ENCODE measurements at regions not wholly inside any gene's neighbourhood (a gene's known extent, or its start where the extent isn't known, plus 50 kb on each side); places are given as distances from the start of the nearest gene placed in this dataset.

DNA sequence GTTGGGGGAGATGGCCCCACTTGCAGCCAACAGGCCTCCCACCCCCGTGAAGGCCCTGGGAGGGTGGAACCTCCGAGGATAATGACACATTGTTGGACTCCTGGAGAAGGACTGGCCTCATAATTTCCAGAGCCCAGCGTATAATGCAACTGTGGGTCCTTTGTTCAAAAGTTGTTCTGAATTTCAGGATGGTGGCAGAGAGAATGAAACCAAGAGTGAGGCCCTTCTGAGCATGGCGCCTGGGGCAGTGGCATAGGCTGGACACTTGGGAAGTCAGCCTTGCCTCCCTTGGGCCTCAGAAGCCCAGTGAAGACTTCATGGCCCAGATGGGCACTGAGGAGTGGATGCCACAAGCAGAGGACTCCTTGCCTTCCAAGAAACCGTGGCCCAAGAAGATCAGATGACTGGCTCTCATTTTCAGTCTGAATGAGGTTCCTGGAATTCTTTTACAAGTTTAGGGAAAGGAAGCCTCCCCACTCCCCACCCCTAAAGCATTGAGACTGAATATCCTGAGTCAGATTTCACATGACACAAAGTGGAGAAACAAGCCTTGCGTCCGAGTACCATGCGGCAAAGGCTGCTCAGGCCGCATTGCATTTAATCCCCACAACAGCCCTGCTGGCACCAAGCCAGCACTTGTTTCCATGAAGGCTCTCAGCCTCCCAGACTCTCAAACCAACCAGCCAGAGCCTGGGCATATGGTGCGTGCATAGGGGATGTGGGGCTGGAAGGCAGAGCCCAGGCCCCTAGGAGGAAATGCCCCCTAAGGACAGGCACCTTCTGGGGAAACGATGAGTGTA is 96.7 kb upstream of the SMIM23 start:
- H3K27ac Mint-ChIP-seq: no peak overlapping the region
- H3K36me3 Mint-ChIP-seq (ENCODE audit: low read depth): no peaks in the 10 kb centered on the region
- H3K4me3 Mint-ChIP-seq: no peak overlapping the region
- ATAC-seq (replicated peaks): no peak
- no peaks in the 10 kb centered on the region for H3K4me1 Mint-ChIP-seq
- no peaks in the 10 kb centered on the region for H3K27me3 Mint-ChIP-seq
- no peaks in the 10 kb centered on the region for H3K9me3 Mint-ChIP-seq

DNA sequence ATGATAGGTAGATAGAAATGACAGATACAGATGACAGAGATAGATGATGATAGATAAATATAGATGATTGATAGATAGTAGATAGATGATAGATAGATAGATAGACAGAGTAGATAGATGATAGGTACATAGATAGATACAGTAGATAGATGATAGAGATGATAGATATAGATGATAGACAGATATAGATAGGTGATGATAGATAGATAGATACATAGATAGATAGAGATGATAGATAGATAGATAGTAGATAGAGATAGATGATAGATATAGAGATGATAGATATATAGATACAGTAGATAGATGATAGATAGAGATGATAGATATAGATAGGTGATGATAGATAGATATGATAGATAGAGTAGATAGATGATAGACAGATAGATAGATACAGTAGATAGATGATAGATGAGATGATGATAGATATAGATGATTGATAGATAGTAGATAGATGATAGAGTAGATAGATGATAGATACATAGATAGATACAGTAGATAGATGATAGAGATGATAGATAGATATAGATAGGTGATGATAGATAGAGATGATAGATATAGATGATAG is 95.7 kb upstream of the SMIM23 start:
- H3K4me3 Mint-ChIP-seq: no peak overlapping the region
- H3K4me1 Mint-ChIP-seq: no peaks in the 10 kb centered on the region
- H3K27ac Mint-ChIP-seq: no peak overlapping the region
- H3K36me3 Mint-ChIP-seq (ENCODE audit: low read depth): no peaks in the 10 kb centered on the region
- H3K27me3 Mint-ChIP-seq: no peaks in the 10 kb centered on the region
- ATAC-seq (replicated peaks): no peak
- no peaks in the 10 kb centered on the region for H3K9me3 Mint-ChIP-seq

DNA sequence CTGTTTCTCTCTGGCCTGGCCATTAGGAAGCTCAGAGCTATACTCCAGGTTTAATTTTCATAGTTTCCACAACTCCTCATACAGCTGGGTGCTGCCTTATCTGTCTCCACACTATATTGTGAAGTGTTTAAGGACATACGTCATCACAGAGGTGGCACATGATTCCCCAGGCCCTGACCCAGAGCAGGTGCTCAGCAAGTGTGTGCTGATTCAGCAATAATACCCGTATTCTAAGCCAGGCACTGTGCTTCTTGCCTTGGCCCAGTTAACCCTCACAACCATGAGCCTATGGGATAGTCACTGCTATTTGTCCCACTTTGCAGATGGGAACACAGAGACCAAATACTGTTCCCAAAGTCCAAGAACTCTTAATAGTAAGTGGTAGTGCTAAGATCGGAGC is 93.5 kb upstream of the SMIM23 start:
- Mint-ChIP-seq H3K9me3 (no peaks in the 10 kb centered on the region), H3K27ac (no peak overlapping the region), H3K4me3 (no peak overlapping the region), H3K27me3 (no peaks in the 10 kb centered on the region), H3K4me1 (no peaks in the 10 kb centered on the region), H3K36me3 (ENCODE audit: low read depth) (no peaks in the 10 kb centered on the region)
- ATAC-seq (replicated peaks): no peak

DNA sequence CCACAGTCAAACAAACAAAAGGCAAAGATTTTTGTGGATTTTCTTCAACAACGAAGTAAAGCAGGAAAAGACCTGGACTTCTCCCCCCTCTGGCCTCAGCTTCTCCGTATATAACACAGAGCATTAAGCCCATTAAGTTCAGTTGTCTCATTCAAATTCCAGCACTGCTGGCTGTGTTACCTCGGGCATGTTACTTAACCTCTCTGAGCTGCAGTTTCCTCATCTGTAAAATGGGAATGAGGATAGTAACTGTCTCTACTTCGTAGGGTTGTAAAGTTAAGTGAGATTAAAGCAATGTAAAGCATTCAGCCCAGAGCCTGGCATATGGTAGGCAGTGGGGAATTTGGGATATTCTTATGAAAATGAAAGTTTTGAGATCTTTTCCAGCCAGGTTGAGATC is 92.7 kb upstream of the SMIM23 start:
- ATAC-seq (replicated peaks): no peak
- no peaks in the 10 kb centered on the region for H3K9me3 Mint-ChIP-seq
- H3K4me3 Mint-ChIP-seq: no peak overlapping the region
- no peak overlapping the region for H3K27ac Mint-ChIP-seq
- H3K27me3 Mint-ChIP-seq: no peaks in the 10 kb centered on the region
- no peaks in the 10 kb centered on the region for H3K4me1 Mint-ChIP-seq
- H3K36me3 Mint-ChIP-seq (ENCODE audit: low read depth): no peaks in the 10 kb centered on the region

DNA sequence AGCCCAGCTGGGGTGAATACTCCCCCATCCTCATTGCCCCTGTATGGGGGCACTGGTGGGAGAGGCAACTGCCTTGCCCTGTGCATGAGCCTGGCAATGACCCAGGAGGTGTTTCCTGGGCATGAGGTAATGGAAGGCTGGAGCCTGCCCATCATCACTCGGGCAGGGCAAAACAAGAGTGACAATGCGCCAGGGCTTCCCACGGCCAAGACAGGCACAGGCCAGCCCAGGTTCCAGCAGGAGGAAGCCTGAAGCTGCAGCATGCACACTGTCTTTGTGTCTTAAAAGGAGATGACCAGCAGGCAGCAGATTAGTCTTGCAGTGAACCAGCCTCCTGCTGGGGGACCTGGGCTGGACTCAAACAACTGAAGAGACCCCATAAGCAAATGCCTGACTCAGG is 92.2 kb upstream of the SMIM23 start:
- no peak overlapping the region for H3K27ac Mint-ChIP-seq
- H3K36me3 Mint-ChIP-seq (ENCODE audit: low read depth): no peaks in the 10 kb centered on the region
- no peak for ATAC-seq (replicated peaks)
- no peaks in the 10 kb centered on the region for H3K27me3 Mint-ChIP-seq
- no peaks in the 10 kb centered on the region for H3K4me1 Mint-ChIP-seq
- H3K4me3 Mint-ChIP-seq: no peak overlapping the region
- H3K9me3 Mint-ChIP-seq: no peaks in the 10 kb centered on the region

DNA sequence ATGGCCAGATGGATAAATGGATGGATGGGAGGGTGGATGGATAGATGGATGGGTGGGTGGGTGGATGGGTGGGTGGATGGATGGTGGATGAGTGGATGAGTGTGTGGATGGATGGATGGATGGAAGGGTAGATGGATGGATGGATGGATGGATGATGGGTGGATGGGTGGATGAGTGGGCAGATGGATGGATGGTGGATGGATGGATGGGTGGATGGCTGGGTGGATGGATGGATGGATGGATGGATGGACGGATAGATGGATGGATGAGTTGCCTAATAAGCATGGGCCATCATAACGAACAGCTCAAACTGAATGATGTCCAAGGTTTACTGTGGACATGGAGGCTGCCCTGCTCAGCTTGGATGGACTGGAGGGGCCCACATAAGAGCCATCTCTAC is 89.8 kb upstream of the SMIM23 start:
- no peak for ATAC-seq (replicated peaks)
- no peaks in the 10 kb centered on the region for H3K9me3 Mint-ChIP-seq
- H3K27ac Mint-ChIP-seq: no peak overlapping the region
- no peaks in the 10 kb centered on the region for H3K27me3 Mint-ChIP-seq
- H3K4me1 Mint-ChIP-seq: no peaks in the 10 kb centered on the region
- H3K4me3 Mint-ChIP-seq: no peak overlapping the region
- no peaks in the 10 kb centered on the region for H3K36me3 Mint-ChIP-seq (ENCODE audit: low read depth)

DNA sequence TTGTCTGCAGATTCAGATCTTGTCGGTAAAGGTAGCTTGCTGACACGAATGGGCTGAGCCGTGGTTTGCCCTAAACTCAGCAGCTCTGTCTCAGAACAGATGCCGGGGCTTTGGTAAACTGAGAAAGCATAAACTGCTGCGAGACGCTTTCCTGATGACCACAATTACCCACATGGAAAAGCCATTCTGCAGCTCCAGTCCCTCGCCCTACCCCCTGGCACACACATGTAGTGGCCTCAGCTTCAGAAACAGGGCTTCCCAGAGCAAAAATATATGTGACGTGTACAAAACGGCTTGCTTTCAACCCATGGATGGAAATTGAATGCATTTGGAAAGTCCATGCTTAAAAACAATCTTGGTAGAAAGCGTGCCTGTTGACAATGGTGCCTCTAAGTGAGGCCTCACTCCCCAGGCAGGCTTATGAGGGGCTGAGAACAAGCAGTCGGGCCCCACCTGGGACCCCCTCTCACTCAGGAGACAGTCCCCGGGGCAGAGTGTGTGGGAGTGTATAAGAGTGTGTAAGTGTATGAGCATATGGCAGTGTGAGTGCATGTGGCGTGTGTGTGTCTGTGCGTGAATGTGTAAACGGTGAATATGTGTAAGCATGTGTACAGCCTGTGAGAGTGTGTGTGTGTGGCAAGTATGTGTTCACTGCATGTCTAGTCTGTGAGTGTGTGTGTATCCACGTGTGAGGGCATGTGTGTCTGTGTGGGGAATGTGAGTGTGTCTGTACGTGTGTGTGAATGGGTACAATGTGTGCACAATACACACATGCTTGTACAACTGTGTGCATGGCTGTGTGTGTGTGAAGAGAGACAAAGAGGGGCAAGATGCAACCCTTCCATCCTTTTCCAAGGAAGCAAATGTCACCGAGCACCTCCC is 88.2 kb upstream of the SMIM23 start:
- Mint-ChIP-seq H3K9me3 (no peaks in the 10 kb centered on the region), H3K27me3 (no peaks in the 10 kb centered on the region), H3K27ac (no peak overlapping the region), H3K4me3 (no peak overlapping the region), H3K4me1 (no peaks in the 10 kb centered on the region), H3K36me3 (ENCODE audit: low read depth) (no peaks in the 10 kb centered on the region)
- no peak for ATAC-seq (replicated peaks)

DNA sequence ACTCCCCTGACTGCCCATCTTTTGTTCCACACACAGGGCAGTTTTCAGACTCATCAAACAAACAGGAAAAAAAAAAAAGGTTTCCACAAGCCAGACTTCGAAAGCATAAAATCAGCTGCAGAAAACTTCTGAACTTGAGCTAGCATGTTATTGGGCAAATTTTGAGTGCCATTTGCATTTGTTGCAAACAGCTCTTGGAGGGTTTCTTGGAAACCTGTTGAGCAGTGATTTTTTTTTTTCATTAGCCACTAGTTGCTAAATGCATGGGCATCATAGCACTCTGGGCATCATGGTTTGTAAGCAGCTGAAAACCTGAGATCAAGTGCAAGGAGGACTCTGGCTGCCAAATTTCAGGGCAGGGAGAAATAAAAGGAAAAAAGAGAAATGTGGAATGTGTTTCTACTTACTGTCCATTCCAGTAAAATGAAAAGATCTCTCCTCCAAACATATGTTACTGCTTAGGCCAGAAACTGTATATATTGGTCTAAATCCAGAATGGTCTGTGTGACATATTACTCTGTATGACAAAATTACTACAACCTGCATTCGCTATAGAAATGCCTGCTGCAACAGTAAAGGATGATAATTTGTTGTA is 85.2 kb upstream of the SMIM23 start:
- no peak for ATAC-seq (replicated peaks)
- Mint-ChIP-seq H3K27ac (no peak overlapping the region), H3K27me3 (peaks cover 11% of the 10 kb centered on the region), H3K36me3 (ENCODE audit: low read depth) (no peaks in the 10 kb centered on the region), H3K4me3 (no peak overlapping the region), H3K9me3 (no peaks in the 10 kb centered on the region), H3K4me1 (no peaks in the 10 kb centered on the region)

DNA sequence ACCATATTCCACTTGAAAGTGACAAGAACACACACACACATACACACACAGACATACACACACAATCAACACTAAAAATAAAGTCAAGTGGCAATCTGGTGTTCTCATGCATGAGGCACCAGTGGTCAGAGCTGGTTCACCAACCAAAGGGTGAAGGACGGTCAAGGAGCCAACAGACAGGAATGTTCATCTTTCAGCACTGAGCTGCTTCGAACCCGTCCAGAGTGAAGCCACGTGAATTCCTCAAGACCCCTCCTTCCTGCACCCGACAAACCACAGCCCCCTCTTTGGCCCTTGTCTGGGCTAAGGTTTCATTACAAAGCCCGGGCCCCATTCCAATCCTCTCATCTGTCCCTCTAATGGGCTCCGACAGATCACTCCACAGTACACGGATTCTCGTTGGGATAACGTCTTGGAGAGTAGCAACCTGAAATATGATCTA is 84.5 kb upstream of the SMIM23 start:
- H3K36me3 Mint-ChIP-seq (ENCODE audit: low read depth): no peaks in the 10 kb centered on the region
- no peak for ATAC-seq (replicated peaks)
- no peak overlapping the region for H3K4me3 Mint-ChIP-seq
- H3K27me3 Mint-ChIP-seq: peaks cover 15% of the 10 kb centered on the region
- no peak overlapping the region for H3K27ac Mint-ChIP-seq
- no peaks in the 10 kb centered on the region for H3K4me1 Mint-ChIP-seq
- H3K9me3 Mint-ChIP-seq: no peaks in the 10 kb centered on the region

DNA sequence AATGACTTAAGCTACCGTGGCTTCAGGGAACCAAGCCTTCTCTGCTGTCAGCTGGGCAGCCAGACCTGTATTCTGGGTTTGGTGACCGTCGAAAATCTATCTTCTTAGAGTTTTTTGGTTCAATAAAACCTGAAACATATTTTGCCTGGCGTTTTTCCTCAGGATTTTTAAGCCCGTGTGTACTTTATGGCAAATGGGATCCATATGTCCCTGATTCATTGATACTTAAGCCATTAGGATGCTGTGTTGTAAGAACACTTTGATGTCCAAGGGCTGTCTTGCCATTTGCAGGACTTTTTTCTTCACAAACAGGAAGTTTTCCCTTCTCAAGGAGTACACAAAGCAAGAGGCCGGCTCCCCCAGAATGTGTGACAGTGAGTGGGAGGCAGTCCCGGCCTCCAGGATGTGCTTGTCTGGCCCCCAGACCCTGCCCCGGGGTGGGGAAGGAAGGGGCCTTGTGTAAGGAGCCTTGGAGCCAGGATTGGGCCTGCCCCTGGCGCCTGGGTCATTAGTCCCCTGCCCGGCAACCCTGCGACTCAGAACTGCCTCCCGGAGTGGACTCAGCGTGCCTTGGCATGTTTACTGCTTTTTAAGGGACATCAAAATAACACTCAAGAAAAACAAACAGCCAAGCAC is 83.4 kb upstream of the SMIM23 start:
- no peaks in the 10 kb centered on the region for H3K9me3 Mint-ChIP-seq
- H3K36me3 Mint-ChIP-seq (ENCODE audit: low read depth): no peaks in the 10 kb centered on the region
- peaks cover 15% of the 10 kb centered on the region for H3K27me3 Mint-ChIP-seq
- no peak overlapping the region for H3K27ac Mint-ChIP-seq
- ATAC-seq (replicated peaks): no peak
- no peaks in the 10 kb centered on the region for H3K4me1 Mint-ChIP-seq
- H3K4me3 Mint-ChIP-seq: no peak overlapping the region

DNA sequence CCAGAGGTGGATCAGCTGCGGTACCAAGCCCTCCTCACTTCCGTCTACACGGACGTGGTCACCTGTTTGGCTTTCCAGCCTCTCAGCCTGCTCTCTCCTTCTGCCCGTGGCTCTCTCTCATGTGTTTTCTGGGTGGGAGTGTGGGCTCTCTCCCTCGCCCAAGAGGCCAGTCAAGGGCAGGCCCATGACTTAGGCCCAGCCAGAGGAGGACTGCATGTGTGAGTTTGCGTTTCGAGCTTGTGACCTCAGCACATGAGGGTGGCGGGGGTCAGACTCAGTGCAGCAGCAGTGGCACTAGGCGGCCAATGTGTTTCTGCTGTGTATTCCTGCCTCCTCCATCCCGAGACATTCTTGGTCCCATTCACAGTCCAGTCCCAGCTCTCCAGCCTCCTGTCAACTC is 82.5 kb upstream of the SMIM23 start:
- no peak overlapping the region for H3K4me3 Mint-ChIP-seq
- no peaks in the 10 kb centered on the region for H3K4me1 Mint-ChIP-seq
- no peaks in the 10 kb centered on the region for H3K9me3 Mint-ChIP-seq
- H3K27me3 Mint-ChIP-seq: peaks cover 15% of the 10 kb centered on the region
- no peak overlapping the region for H3K27ac Mint-ChIP-seq
- no peaks in the 10 kb centered on the region for H3K36me3 Mint-ChIP-seq (ENCODE audit: low read depth)
- ATAC-seq (replicated peaks): no peak

DNA sequence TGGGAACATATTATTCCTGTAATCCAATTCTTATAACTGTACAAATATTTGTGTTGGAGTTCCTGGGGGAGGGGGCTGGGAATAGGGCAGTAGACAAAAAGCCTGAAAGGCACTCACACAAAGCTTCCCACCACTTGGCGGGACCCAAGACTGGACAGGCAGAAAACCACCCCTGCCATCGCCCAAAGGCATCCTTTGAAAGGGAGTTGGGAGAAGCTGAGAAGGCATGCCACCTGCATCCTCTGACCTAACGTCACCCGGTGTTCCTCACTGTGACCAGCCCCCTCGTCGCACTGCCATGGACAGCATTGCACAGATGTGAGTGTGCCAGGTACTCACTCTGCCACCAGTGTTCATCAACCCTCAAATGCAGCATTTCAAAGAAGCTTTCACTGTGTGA is 80.6 kb upstream of the SMIM23 start:
- no peaks in the 10 kb centered on the region for H3K4me1 Mint-ChIP-seq
- no peak for ATAC-seq (replicated peaks)
- H3K27ac Mint-ChIP-seq: no peak overlapping the region
- peaks cover 15% of the 10 kb centered on the region for H3K27me3 Mint-ChIP-seq
- no peaks in the 10 kb centered on the region for H3K9me3 Mint-ChIP-seq
- no peak overlapping the region for H3K4me3 Mint-ChIP-seq
- no peaks in the 10 kb centered on the region for H3K36me3 Mint-ChIP-seq (ENCODE audit: low read depth)

DNA sequence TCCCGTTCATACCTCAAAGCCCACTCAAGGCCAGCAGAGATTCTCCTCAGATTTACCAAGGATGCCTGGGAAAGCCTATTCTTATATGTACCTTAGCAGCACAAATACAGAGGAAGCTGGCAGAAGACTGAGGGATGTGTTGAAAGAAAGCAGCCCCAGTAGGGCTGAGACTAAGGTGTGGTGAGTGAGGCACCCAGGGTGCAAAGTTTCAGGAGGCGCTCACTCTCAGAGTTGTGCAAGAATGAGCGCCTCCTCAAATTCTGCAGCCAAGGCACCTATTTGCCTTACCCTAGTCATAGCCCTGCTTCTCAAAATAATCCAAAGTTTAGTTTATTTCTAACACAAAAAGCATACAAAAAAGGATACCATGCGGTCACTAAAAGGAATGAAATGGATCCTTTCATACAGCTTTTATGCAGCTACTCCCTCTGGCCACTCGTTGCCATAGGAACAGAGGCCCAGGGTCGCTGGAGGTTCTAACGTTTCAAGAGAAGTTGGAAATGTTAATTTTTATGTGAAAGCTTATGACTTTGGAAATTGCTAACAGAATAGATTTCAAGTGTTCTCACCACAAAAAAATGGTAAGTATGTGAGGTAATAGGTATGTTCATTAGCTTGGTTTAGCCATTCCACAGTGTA is 79.7 kb upstream of the SMIM23 start:
- Mint-ChIP-seq H3K4me3 (no peak overlapping the region), H3K9me3 (no peaks in the 10 kb centered on the region), H3K4me1 (no peaks in the 10 kb centered on the region), H3K27ac (no peak overlapping the region), H3K27me3 (peaks cover 15% of the 10 kb centered on the region), H3K36me3 (ENCODE audit: low read depth) (no peaks in the 10 kb centered on the region)
- ATAC-seq (replicated peaks): no peak

Data from activated T-helper 17 cell treated with anti-CD3 and anti-CD28 coated beads, Interleukin-2, amount 50 U/mL, for 72 hours (primary cell).